DMS79 (cell line): ENCODE measurements at regions not wholly inside any gene's neighbourhood (a gene's known extent, or its start where the extent isn't known, plus 50 kb on each side); places are given as distances from the start of the nearest gene placed in this dataset.

Experiments
- DNase-seq: peaks from one replicate; lab custom pipeline; 2025; lab: John Stamatoyannopoulos, UW

- peak; percentile 8 for DNase-seq
These were observed 373.8 kb upstream of the PROK2 start for GRCh38 chr3:72158639-72159326.

DNA sequence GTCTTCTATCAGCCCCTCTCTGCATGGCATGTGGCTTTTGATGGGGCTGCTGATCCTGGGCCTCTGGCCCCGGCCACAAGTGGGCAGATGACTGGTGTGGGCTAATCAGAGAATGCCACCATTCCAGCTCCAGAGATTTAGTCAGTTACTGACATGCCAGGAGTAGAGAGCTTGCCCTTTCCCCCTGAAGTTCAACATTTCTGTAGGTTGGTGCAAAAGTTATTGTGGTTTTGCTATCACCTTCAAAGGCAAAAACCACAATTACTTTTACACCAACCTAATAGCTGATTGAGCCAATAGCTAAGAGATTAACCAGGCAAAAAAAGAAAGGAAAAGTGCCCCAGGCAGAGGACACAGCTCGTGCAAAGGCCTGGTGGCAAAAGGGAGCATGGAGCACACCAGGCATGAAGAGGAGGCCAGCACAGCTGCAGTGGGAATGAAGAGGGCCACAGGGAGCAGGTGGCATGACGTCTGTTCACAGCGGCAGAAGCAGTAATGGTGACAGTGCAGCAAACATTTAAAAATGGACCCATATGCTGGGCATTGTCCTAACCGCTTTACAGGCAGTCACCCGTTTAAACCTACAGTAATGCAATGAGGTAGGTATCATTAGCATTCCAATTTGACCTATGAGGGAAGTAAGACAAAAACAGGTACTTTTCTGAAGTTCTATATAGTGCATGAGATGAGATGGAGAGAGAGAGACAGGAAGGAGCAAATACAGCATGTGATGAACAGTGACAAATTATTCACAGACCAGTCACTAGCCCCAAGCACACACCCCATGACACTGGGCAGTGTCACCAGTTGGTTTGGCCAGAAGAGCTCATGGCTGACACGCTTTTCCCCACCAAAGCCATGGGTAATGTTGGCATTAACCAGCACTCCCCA is 373.0 kb upstream of the PROK2 start:
- DNase-seq = no peak

DNA sequence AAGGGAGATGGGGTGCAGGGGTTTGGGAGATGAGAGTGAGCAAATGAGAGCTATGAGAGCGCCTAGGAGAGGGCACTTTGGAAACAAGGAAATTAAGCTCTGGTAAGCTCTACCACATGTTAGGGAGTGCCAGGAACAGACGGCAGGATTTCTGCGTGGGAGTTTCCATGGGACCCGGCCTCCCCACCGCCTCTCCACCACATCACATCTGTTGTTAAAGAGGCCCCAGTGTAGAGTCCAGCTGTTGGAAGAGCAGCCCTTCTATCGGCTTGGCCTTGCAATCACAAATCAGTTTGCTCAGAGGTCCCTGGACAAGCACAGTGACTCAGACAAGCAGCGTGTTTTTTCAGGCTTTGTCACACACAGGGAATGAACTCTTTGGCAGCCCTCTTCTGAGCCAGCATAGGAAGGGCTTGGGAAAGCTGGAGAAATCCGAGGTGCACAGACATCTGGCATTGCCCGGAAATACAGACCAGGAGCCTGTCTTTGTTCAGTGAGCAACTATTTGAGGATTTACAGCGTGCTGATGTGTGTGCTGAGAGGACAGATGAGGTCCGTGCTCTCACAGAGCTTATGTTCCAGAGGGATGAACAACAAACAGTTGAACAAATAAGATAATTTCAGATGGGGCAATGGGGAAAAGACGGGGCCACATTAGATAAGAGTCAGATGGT is 370.6 kb upstream of the PROK2 start:
- no peak for DNase-seq

DNA sequence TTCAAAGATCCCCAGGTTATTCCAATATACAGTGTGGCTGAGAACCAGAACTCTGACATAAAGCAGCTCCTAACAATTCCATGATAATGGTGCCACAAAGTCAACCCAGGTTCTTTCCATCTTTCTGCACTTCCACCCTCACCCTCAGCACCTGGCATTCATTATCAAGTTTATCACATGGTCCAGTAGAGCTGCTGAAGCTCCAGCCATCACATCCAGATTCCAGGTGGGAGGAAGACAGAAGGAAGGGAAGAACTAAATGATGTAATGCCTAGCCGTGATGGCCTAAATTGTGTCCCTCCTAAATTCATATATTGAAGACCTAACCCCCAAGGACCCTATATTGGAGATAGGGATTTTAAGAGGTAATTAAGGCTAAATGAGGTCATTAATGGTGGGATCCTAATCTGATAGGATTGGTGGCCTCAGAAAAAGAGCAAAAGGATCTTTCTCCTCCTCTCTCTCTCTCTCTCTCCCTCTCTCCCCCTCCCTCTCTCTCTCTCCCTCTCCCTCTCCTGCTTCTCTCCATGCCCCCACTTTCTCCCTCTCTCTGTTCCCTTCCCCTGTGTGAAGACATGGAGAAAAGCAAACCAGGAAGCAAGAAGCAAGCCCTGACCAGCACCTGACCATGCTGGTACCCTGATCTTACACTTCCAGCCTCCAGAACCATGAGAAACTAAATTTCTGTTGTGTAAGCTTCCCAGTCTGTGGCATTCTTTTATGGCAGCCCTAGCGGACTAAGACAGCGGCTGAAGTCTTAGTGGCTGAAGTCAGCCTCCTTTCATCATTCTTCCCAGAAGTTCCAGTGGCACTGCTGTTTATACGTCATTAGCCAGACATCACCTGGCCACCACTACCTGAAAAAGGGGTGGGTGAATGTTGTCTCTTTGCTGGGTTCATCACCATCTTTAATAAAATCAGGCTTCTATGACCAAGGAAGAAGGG is 369.7 kb upstream of the PROK2 start:
- DNase-seq = no peak

- no peak for DNase-seq
These were observed 368.7 kb upstream of the PROK2 start for GRCh38 chr3:72153477-72154314.

GRCh38 chr3:72152551-72153476 is 367.9 kb upstream of the PROK2 start:
- DNase-seq = peak; percentile 58

DNA sequence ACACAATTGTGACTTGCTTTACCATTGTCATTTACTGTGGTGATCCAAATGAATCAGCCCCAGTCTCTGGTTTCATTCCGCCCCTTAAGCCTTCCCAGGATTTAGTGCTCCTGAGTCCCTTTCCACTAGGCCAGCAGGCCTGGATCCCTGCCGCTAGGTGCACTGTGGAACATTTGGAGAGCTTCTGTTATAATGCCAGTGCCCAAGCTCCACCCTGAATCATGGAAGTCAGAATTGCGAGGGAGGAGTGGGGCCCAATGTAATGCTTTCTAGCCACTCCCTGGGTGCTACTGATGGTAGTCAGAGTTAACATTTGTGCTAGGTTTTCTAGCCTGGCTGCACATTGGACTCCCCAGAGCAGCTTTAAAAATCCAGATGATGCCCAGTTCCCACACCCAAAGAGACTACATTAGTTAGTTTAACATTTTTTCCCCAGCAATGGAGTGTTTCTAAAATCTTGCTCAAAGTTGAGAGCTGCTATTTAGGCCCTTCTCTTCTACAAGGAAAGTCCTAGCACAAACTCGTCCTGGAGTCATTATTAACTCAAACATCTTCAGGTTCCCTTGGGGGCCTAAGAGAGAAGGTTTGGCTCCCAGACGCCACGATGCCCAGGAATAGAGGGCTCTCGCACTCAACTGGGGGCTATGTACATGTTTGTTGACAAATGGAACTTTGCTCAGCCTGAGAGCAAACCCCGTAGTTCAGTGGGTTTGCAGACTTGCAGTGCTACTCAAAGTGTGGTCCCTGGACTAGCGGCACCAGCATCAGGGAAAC is 366.7 kb upstream of the PROK2 start:
- no peak for DNase-seq

- DNase-seq = no peak
These were observed 365.9 kb upstream of the PROK2 start for GRCh38 chr3:72150634-72151412.

- DNase-seq = no peak
These were observed 364.8 kb upstream of the PROK2 start for GRCh38 chr3:72149645-72150300.

- DNase-seq = no peak
These were observed 362.7 kb upstream of the PROK2 start for GRCh38 chr3:72147600-72147999.

- no peak for DNase-seq
These were observed 360.8 kb upstream of the PROK2 start for GRCh38 chr3:72145506-72146380.

- DNase-seq = no peak
These were observed 360.0 kb upstream of the PROK2 start for GRCh38 chr3:72144773-72145505.

- no peak for DNase-seq
These were observed 359.2 kb upstream of the PROK2 start for GRCh38 chr3:72143966-72144717.

GRCh38 chr3:72143322-72143721 is 358.4 kb upstream of the PROK2 start:
- no peak for DNase-seq

DNA sequence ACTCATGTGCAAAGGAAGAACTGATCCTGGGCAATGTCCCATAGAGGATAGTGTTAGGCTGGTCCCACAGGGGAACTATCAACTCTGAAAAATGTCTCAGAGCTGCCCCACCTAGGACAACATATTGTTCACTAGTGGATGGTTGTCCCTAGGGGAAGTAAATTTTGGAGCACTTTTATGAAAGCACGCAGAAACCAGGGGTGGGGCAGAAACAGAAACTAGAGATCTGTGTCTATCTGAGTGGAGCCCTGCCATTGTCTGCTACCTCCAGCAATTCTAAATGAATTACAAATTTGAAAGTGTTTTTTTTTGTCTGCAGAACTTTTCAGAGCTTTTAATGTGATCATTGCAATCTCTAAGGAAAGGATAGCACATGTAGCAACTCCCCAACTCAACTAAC is 357.1 kb upstream of the PROK2 start:
- no peak for DNase-seq
